Activated naive CD8-positive, alpha-beta T cell treated with anti-CD3 and anti-CD28 coated beads, Interleukin-2, amount 50 U/mL, for 24 hours (primary cell): ENCODE measurements at regions not wholly inside any gene's neighbourhood (a gene's known extent, or its start where the extent isn't known, plus 50 kb on each side); places are given as distances from the start of the nearest gene placed in this dataset.
"Not testable (repeated sequence)": the region's sequence is repeated elsewhere in the genome, so short reads cannot be mapped to it uniquely, and the experiment has no call there.

Source experiments
- ATAC-seq: fragments of 150-1000 bp; cut with Tn5 transposase; one replicate; pipeline ENCODE4 v1.10.0; 2021
- DNase-seq: peaks from one replicate; pipeline ENCODE4 v3.0.0; 2021
- H3K27ac Mint-ChIP-seq: one replicate; pipeline ENCODE4 v1.8.0; 2021; ENCODE audit warnings: mild to moderate bottlenecking, mixed read lengths
- H3K27me3 Mint-ChIP-seq: one replicate; pipeline ENCODE4 v1.8.0; 2021; ENCODE audit warnings: mixed read lengths
- H3K36me3 Mint-ChIP-seq: one replicate; pipeline ENCODE4 v1.8.0; 2021; ENCODE audit warnings: low read depth, mixed read lengths
- H3K4me1 Mint-ChIP-seq: one replicate; pipeline ENCODE4 v1.8.0; 2021; ENCODE audit warnings: mixed read lengths
- H3K4me3 Mint-ChIP-seq: one replicate; pipeline ENCODE4 v1.8.0; 2021; ENCODE audit warnings: mild to moderate bottlenecking, moderate library complexity, mixed read lengths
- H3K9me3 Mint-ChIP-seq: one replicate; pipeline ENCODE4 v1.8.0; 2021; ENCODE audit warnings: mixed read lengths

DNA sequence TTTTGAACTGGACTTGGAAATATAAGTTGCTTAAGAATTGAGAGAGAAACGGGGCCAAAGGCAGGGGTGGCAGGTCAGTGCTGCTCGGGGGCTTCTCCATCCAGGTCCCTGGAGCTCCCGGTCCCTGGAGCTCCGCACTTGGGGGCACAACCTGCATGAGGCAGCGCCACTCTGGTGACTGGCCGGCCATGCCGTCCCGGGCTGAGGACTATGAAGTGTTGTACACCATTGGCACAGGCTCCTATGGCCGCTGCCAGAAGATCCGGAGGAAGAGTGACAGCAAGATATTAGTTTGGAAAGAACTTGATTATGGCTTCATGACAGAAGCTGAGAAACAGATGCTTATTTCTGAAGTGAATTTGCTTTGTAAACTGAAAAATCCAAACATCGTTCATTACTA, 76.9 kb upstream of the POTEG start:
- not testable (repeated sequence) for H3K4me3 Mint-ChIP-seq, H3K4me1 Mint-ChIP-seq, H3K9me3 Mint-ChIP-seq, H3K27ac Mint-ChIP-seq, ATAC-seq, H3K27me3 Mint-ChIP-seq, H3K36me3 Mint-ChIP-seq, DNase-seq

DNA sequence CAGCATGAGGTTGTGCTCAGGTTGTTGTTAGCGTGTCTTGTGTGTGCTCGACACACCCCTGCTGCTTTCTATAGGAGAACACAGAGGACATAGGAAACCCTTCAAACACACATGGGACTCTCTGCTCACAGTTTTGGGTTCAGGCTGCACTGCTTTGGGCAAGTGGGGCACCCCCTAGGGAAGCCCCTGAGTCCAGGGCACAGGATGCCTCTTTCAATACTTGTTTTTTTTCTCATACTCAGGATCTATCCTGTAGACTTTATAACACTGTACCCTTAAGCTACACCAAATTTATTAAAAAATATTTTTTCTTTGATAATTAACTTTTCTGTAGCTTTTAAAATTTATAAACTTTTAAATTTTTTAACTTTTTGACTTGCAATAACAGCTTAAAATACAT, 55.3 kb upstream of the POTEG start:
- not testable (repeated sequence) for H3K36me3 Mint-ChIP-seq, H3K27me3 Mint-ChIP-seq, H3K27ac Mint-ChIP-seq, DNase-seq, H3K4me1 Mint-ChIP-seq, ATAC-seq, H3K4me3 Mint-ChIP-seq, H3K9me3 Mint-ChIP-seq

DNA sequence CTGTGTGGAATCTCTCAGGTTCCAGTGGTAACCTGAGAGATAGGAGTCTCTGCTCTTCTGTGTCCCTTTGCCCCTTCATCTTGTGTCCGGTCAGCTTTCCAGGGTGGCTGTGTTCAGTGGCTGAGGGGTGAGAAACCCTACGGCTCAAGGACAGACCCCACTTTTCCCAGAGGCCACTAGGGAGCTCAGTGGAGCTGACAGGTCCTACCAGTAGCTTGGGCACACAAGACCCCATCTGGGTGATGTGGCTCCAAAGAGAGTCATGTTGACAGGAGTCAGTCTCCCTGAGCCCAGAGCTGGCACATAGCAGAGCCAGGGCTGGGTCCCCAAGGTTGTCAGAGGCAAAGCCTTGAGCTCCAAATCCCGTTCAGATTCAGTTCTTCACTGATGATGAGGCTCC, 54.3 kb upstream of the POTEG start:
- not testable (repeated sequence) for DNase-seq, H3K27me3 Mint-ChIP-seq, H3K4me1 Mint-ChIP-seq, H3K9me3 Mint-ChIP-seq, H3K4me3 Mint-ChIP-seq, H3K27ac Mint-ChIP-seq, ATAC-seq, H3K36me3 Mint-ChIP-seq

DNA sequence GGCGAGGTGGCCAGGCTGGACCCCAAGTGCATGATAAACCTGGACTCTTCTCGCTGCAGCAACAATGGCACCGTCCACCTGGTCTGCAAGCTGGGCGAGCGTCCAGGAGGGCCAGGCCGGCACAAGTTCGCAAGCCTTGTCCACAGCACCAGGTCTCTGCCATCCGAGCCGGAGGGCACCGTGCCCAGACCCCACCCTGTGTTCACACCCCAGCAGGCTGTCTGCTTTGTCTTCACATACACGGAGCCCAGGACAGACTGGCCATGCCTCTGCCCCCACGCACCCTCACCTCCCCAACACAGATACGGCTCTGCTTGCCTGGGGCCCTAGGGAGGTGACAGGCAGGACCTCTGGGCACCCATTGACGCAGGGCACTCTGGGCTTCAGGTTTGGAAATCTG, 53.5 kb upstream of the POTEG start:
- H3K27ac Mint-ChIP-seq, H3K9me3 Mint-ChIP-seq, H3K27me3 Mint-ChIP-seq, H3K4me1 Mint-ChIP-seq, H3K36me3 Mint-ChIP-seq, DNase-seq, H3K4me3 Mint-ChIP-seq: not testable (repeated sequence)
- peak; percentile 22 for ATAC-seq

DNA sequence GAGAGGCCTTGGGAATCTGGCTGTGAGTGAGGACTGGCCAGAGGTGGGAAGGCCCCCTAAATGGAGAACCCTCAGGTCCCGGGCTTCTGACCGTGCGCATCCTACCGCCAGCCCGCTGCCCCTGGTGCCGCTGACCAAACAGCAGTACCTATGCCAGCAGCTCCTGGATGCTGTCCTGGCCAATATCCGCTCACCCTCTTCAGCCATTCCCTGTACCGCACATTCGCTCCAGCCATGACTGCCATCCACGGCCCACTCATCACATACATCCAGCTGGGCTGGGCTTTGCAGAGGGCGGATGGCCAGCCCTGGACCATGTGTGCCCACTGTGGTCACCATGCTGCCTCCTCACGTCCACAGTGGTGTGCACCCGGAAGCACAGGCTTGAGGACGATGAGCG, 53.1 kb upstream of the POTEG start:
- ATAC-seq, result peak; percentile 34
- not testable (repeated sequence) for DNase-seq, H3K27ac Mint-ChIP-seq

DNA sequence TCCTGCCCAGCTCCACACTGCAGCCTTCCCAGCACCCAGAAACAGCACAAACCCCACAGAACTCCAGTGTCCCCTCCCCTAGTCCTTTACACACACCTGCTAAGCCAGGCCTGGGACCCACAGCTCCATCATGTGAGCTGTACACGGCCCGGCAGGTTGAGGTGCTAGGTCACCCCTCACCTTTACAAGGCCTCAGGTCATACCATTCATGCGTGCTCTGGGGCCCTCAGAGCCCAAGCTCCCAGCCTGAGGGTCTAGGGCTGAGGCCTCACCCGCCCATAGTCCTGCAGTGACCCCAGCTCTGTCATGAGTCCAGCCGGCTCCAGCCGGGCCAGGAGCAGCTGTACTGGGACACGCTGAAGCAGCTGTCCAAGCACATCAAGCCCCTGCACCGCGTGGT, 51.2 kb upstream of the POTEG start:
- H3K36me3 Mint-ChIP-seq, H3K9me3 Mint-ChIP-seq, DNase-seq, H3K4me1 Mint-ChIP-seq, H3K27me3 Mint-ChIP-seq, H3K27ac Mint-ChIP-seq, H3K4me3 Mint-ChIP-seq: not testable (repeated sequence)
- ATAC-seq, result peak; percentile 11

More for the DNA sequence above, 53.1 kb upstream of the POTEG start:
- H3K9me3 Mint-ChIP-seq, H3K4me3 Mint-ChIP-seq, H3K27me3 Mint-ChIP-seq, H3K4me1 Mint-ChIP-seq, H3K36me3 Mint-ChIP-seq: not testable (repeated sequence)
